MM.1S (cell line): ENCODE measurements at regions not wholly inside any gene's neighbourhood (a gene's known extent, or its start where the extent isn't known, plus 50 kb on each side); places are given as distances from the start of the nearest gene placed in this dataset.

ENCODE experiments used
- CTCF ChIP-seq: fragments of 300-600 bp; sonication (generic); IDR thresholded peaks from 2 replicates; pipeline ENCODE4 v1.5.1; 2016; ENCODE audit warnings: antibody characterized with exemption, low read length, mixed read lengths
- EZH2 ChIP-seq: fragments of 300-600 bp; sonication (generic); optimal IDR thresholded peaks from 2 replicates; pipeline ENCODE3; 2017; ENCODE audit warnings: low read depth, mild to moderate bottlenecking, antibody characterized with exemption, low read length, mixed read lengths
- EZH2phosphoT487 ChIP-seq: fragments of 300-600 bp; sonication (generic); IDR thresholded peaks from 2 replicates; pipeline ENCODE4 v1.6.1; 2018; ENCODE audit warnings: antibody characterized with exemption, low read length

- TF ChIP-seq EZH2phosphoT487 (no peak), CTCF (no peak), EZH2 (no peak)
These were observed 483.2 kb downstream of the ADRA2A start for GRCh38 chr10:111560027-111560426.
